ENCODE measurements at regions not wholly inside any gene's neighbourhood (a gene's known extent, or its start where the extent isn't known, plus 50 kb on each side); places are given as distances from the start of the nearest gene placed in this dataset.
A peak's percentile ranks its signal among the peaks of the same experiment; 100 is the strongest.

DNA sequence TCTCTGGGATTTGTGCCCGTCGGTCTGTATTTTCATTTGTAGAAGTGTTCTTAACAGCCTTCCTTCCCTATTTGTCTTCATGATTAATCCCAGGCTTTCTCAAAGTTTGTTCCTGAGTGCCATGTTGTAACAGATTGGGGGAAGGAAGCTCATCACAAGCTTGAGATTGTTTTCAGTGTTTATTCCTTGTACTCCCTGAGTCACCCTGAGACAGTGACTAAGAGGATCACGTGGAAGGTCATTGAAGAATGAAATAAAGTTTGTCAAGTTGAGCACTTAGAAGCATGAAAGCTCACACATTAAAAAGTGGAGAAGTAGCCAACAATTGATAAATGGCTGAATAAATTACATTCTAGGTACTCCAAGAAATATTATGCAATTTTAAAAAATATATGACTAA, 153.5 kb upstream of the FAM241A start:
- H4K5ac ChIP-seq (ENCODE audit: insufficient read length, low read depth, low read length), result no peak overlapping the region
- H4K8ac ChIP-seq (ENCODE audit: extremely low read depth, insufficient read depth, low read length), result no peak overlapping the region
- H4K91ac ChIP-seq (replicated peaks; ENCODE audit: insufficient read length, low read length), result no peak overlapping the region
- H3K23me2 ChIP-seq (ENCODE audit: low read depth, low read length), result no peaks in the 10 kb centered on the region
- no peak overlapping the region for H3K9ac ChIP-seq (replicated peaks in 1 of 4; ENCODE audit: extremely low read depth in 1 of 4, low read depth in 3 of 4, low read length in 3 of 4)
- ChIA-PET CTCF (ENCODE audit: partially characterized antibody) (no interaction called here), POLR2A (ENCODE audit: partially characterized antibody) (no interaction called here)
- H3K4me2 ChIP-seq (ENCODE audit: insufficient read depth in 1 of 2, low read depth in 2 of 2, low read length in 2 of 2), result no peak overlapping the region
- H3K27ac ChIP-seq (ENCODE audit: low read depth, low read length), result no peak overlapping the region
- H2BK120ac ChIP-seq (replicated peaks; ENCODE audit: low read depth, low read length), result no peak overlapping the region
- H3K18ac ChIP-seq (ENCODE audit: extremely low read depth, low read length), result no peak overlapping the region
- DNase-seq (ENCODE audit: low read depth in 1 of 2, low spot score in 2 of 2) (no peak), FAIRE-seq (no peak)
- no peak overlapping the region for H2AK5ac ChIP-seq (ENCODE audit: low read depth, low read length)
- 0 out of 2 replicates have a peak overlapping the region, but pooled peaks have one; percentile 40 for H2AFZ ChIP-seq (ENCODE audit: low read length)
- H3K56ac ChIP-seq (replicated peaks; ENCODE audit: insufficient read length, low read depth, low read length), result no peak overlapping the region
- no peak overlapping the region for H3K4ac ChIP-seq (replicated peaks; ENCODE audit: insufficient read length, low read depth, low read length)
- no peak overlapping the region for H2BK20ac ChIP-seq (ENCODE audit: low read length)
- no peaks in the 10 kb centered on the region for H3K4me1 ChIP-seq (replicated peaks in 1 of 4; ENCODE audit: control insufficient read depth in 3 of 4, insufficient read depth in 4 of 4, low read length in 3 of 4)
- no peak overlapping the region for H3K14ac ChIP-seq (ENCODE audit: insufficient read length)
- H3K9me3 ChIP-seq (ENCODE audit: insufficient read depth in 2 of 2, low read depth in 1 of 2, low read length in 1 of 2), result no peaks in the 10 kb centered on the region
- no peaks in the 10 kb centered on the region for H3K36me3 ChIP-seq (ENCODE audit: control insufficient read depth in 2 of 4, insufficient read depth in 4 of 4, low read length in 3 of 4)
- no peak overlapping the region for H2BK15ac ChIP-seq (ENCODE audit: low read length)
- H3K27me3 ChIP-seq (replicated peaks in 1 of 4; ENCODE audit: control insufficient read depth in 3 of 4, extremely low read depth in 1 of 4, insufficient read depth in 3 of 4, low read length in 3 of 4), result no peaks in the 10 kb centered on the region
- H3K4me3 ChIP-seq (ENCODE audit: extremely low read depth in 1 of 4, insufficient read depth in 2 of 4, low read depth in 3 of 4, low read length in 4 of 4), result no peak overlapping the region
- H3K79me1 ChIP-seq (ENCODE audit: low read depth, low read length), result no peaks in the 10 kb centered on the region
- no peak overlapping the region for H2BK12ac ChIP-seq (ENCODE audit: low read depth, low read length)
- H3K23ac ChIP-seq (ENCODE audit: insufficient read length), result no peak overlapping the region
- no peaks in the 10 kb centered on the region for H4K20me1 ChIP-seq (replicated peaks in 1 of 2; ENCODE audit: control insufficient read depth in 1 of 2, insufficient read depth in 2 of 2, low read length in 2 of 2)
- WGBS, 2 experiments (ENCODE audit: extremely low coverage in 1 of 2, insufficient coverage in 1 of 2, insufficient read length in 1 of 2, insufficient replicate concordance in 2 of 2, low coverage in 1 of 2, low lambda C conversion rate in 2 of 2, missing lambda C conversion rate in 1 of 2), result 82% methylated on average over 3 of the region's 3 CpGs; no CpG with 5 or more reads in 1 of the 2 experiments
- no peak overlapping the region for H2BK5ac ChIP-seq (ENCODE audit: low read depth, low read length)
- no peaks in the 10 kb centered on the region for H3K79me2 ChIP-seq (ENCODE audit: control insufficient read depth in 1 of 2, insufficient read depth in 2 of 2, low read length in 2 of 2)
- TF ChIP-seq KDM5A (IDR thresholded peaks at IDR 0.05; ENCODE audit: low read length) (no peak), CEBPB (IDR thresholded peaks at IDR 0.05; ENCODE audit: low read depth, low read length) (no peak), EZH2 (IDR thresholded peaks at IDR 0.05; ENCODE audit: low read depth, low read length, severe bottlenecking) (no peak), MAFK (IDR thresholded peaks at IDR 0.05; ENCODE audit: low read depth, low read length) (no peak), EP300 (IDR thresholded peaks at IDR 0.05; ENCODE audit: borderline replicate concordance in 1 of 2, low read depth in 2 of 2, low read length in 2 of 2) (no peak)
